ENCODE measurements at regions not wholly inside any gene's neighbourhood (a gene's known extent, or its start where the extent isn't known, plus 50 kb on each side); places are given as distances from the start of the nearest gene placed in this dataset.

- TF ChIP-seq ZNF121 (CRISPR knock-in tag; IDR thresholded peaks at IDR 0.05) (no peak), NR1H2 (CRISPR knock-in tag; IDR thresholded peaks at IDR 0.05) (no peak), ZNF138 (CRISPR knock-in tag; conservative IDR thresholded peaks at IDR 0.05) (no peak), NR3C1 (CRISPR knock-in tag; conservative IDR thresholded peaks at IDR 0.05; ENCODE audit: low read depth) (no peak), NR2C2 (CRISPR knock-in tag; IDR thresholded peaks at IDR 0.05) (no peak), FOXJ3 (CRISPR knock-in tag; IDR thresholded peaks at IDR 0.05; ENCODE audit: borderline replicate concordance) (no peak)
- TF ChIP-seq, protein P1, sequence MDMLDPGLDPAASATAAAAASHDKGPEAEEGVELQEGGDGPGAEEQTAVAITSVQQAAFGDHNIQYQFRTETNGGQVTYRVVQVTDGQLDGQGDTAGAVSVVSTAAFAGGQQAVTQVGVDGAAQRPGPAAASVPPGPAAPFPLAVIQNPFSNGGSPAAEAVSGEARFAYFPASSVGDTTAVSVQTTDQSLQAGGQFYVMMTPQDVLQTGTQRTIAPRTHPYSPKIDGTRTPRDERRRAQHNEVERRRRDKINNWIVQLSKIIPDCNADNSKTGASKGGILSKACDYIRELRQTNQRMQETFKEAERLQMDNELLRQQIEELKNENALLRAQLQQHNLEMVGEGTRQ (CRISPR knock-in tag; IDR thresholded peaks at IDR 0.05) = no peak
- TF ChIP-seq, protein P2, sequence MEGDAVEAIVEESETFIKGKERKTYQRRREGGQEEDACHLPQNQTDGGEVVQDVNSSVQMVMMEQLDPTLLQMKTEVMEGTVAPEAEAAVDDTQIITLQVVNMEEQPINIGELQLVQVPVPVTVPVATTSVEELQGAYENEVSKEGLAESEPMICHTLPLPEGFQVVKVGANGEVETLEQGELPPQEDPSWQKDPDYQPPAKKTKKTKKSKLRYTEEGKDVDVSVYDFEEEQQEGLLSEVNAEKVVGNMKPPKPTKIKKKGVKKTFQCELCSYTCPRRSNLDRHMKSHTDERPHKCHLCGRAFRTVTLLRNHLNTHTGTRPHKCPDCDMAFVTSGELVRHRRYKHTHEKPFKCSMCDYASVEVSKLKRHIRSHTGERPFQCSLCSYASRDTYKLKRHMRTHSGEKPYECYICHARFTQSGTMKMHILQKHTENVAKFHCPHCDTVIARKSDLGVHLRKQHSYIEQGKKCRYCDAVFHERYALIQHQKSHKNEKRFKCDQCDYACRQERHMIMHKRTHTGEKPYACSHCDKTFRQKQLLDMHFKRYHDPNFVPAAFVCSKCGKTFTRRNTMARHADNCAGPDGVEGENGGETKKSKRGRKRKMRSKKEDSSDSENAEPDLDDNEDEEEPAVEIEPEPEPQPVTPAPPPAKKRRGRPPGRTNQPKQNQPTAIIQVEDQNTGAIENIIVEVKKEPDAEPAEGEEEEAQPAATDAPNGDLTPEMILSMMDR (IDR thresholded peaks at IDR 0.05) = no peak
These were observed 296.4 kb upstream of the RND3 start for GRCh38 chr2:150783896-150784295.

All from WTC11 (cell line).